ENCODE measurements at regions not wholly inside any gene's neighbourhood (a gene's known extent, or its start where the extent isn't known, plus 50 kb on each side); places are given as distances from the start of the nearest gene placed in this dataset.

- 92% methylated on average over 1 of the region's 1 CpG; no CpG with 5 or more reads in 1 of the 2 donors for WGBS, 2 donors (ENCODE audit: low coverage in 1 of 2)
Observed at GRCh38 chr1:34342334-34342733, 165.6 kb downstream of the C1orf94 start.

GRCh38 chr1:34346128-34346527 is 169.4 kb downstream of the C1orf94 start:
- Histone ChIP-seq H3K27me3 (no peaks in the 10 kb centered on the region), H3K9me3 (no peaks in the 10 kb centered on the region), H3K4me1 (no peaks in the 10 kb centered on the region), H3K27ac (no peak overlapping the region), H3K4me3 (no peak overlapping the region), H3K36me3 (no peaks in the 10 kb centered on the region)
- in situ Hi-C loops (cut with MboI; ENCODE audit: low pct_ligation_motif_present in 1 of 4, low pct_unique_long_range_greater_than_20kb in 1 of 4, low sequenced_read_pairs in 3 of 4): no loop called here
- no peak for DNase-seq
- TF ChIP-seq POLR2A (IDR thresholded peaks at IDR 0.05): no peak
- no peak for TF ChIP-seq EP300 (IDR thresholded peaks at IDR 0.05; ENCODE audit: low read depth)
- TF ChIP-seq POLR2AphosphoS5 (IDR thresholded peaks at IDR 0.05): no peak
- no peak for TF ChIP-seq CTCF (IDR thresholded peaks at IDR 0.05)
- intact Hi-C loops (cut with DNase I; ENCODE audit: low total_unique reads): no loop called here
- 20 to 43% methylated on average over 1 to 3 of the region's 3 CpGs for WGBS, 2 donors (ENCODE audit: low coverage in 1 of 2)

More at GRCh38 chr1:34342334-34342733, 165.6 kb downstream of the C1orf94 start:
- Histone ChIP-seq H3K27ac (no peak overlapping the region), H3K36me3 (no peaks in the 10 kb centered on the region), H3K4me1 (no peaks in the 10 kb centered on the region), H3K9me3 (no peaks in the 10 kb centered on the region), H3K27me3 (no peaks in the 10 kb centered on the region), H3K4me3 (no peak overlapping the region)
- TF ChIP-seq POLR2AphosphoS5 (IDR thresholded peaks at IDR 0.05) (no peak), CTCF (IDR thresholded peaks at IDR 0.05) (no peak), EP300 (IDR thresholded peaks at IDR 0.05; ENCODE audit: low read depth) (no peak), POLR2A (IDR thresholded peaks at IDR 0.05) (no peak)
- intact Hi-C loops (cut with DNase I; ENCODE audit: low total_unique reads): no loop called here
- no peak for DNase-seq
- in situ Hi-C loops (cut with MboI; ENCODE audit: low pct_ligation_motif_present in 1 of 4, low pct_unique_long_range_greater_than_20kb in 1 of 4, low sequenced_read_pairs in 3 of 4): no loop called here

GRCh38 chr1:34353409-34353808 is 176.7 kb downstream of the C1orf94 start:
- Histone ChIP-seq H3K36me3 (no peaks in the 10 kb centered on the region), H3K9me3 (no peaks in the 10 kb centered on the region), H3K4me1 (no peaks in the 10 kb centered on the region), H3K27ac (no peak overlapping the region), H3K4me3 (no peak overlapping the region), H3K27me3 (no peaks in the 10 kb centered on the region)
- DNase-seq: no peak
- TF ChIP-seq CTCF (IDR thresholded peaks at IDR 0.05): no peak
- no peak for TF ChIP-seq POLR2A (IDR thresholded peaks at IDR 0.05)
- TF ChIP-seq POLR2AphosphoS5 (IDR thresholded peaks at IDR 0.05): no peak
- no peak for TF ChIP-seq EP300 (IDR thresholded peaks at IDR 0.05; ENCODE audit: low read depth)
- intact Hi-C loops (cut with DNase I; ENCODE audit: low total_unique reads) (no loop called here), in situ Hi-C loops (cut with MboI; ENCODE audit: low pct_ligation_motif_present in 1 of 4, low pct_unique_long_range_greater_than_20kb in 1 of 4, low sequenced_read_pairs in 3 of 4) (no loop called here)
- WGBS, 2 donors (ENCODE audit: low coverage in 1 of 2): 71 to 76% methylated on average over 2 of the region's 2 CpGs

GRCh38 chr1:34354367-34354766 is 177.7 kb downstream of the C1orf94 start:
- no peaks in the 10 kb centered on the region for H3K4me1 ChIP-seq
- H3K9me3 ChIP-seq: no peaks in the 10 kb centered on the region
- H3K27me3 ChIP-seq: no peaks in the 10 kb centered on the region
- no peak overlapping the region for H3K27ac ChIP-seq
- no peak overlapping the region for H3K4me3 ChIP-seq
- 51 to 63% methylated on average over 1 to 2 of the region's 2 CpGs for WGBS, 2 donors (ENCODE audit: low coverage in 1 of 2)
- intact Hi-C loops (cut with DNase I; ENCODE audit: low total_unique reads): no loop called here
- no peaks in the 10 kb centered on the region for H3K36me3 ChIP-seq
- in situ Hi-C loops (cut with MboI; ENCODE audit: low pct_ligation_motif_present in 1 of 4, low pct_unique_long_range_greater_than_20kb in 1 of 4, low sequenced_read_pairs in 3 of 4): no loop called here
- no peak for DNase-seq
- TF ChIP-seq EP300 (IDR thresholded peaks at IDR 0.05; ENCODE audit: low read depth) (no peak), CTCF (IDR thresholded peaks at IDR 0.05) (no peak), POLR2AphosphoS5 (IDR thresholded peaks at IDR 0.05) (no peak), POLR2A (IDR thresholded peaks at IDR 0.05) (no peak)
